ENCODE measurements at regions not wholly inside any gene's neighbourhood (a gene's known extent, or its start where the extent isn't known, plus 50 kb on each side); places are given as distances from the start of the nearest gene placed in this dataset.
"Not testable (repeated sequence)": the region's sequence is repeated elsewhere in the genome, so short reads cannot be mapped to it uniquely, and the experiment has no call there.

- Histone ChIP-seq H3K27me3 (replicated peaks; ENCODE audit: control insufficient read depth, insufficient read depth, low read length, poor library complexity, severe bottlenecking) (no peaks in the 10 kb centered on the region), H3K4me1 (ENCODE audit: control insufficient read depth, insufficient read depth, low read length, poor library complexity, severe bottlenecking) (no peaks in the 10 kb centered on the region), H3K36me3 (ENCODE audit: control insufficient read depth, insufficient read depth, low read length) (no peaks in the 10 kb centered on the region), H3K27ac (ENCODE audit: insufficient read depth, low read length, poor library complexity, severe bottlenecking) (no peak overlapping the region), H3K4me3 (ENCODE audit: insufficient read depth, low read depth, low read length, poor library complexity, severe bottlenecking) (no peak overlapping the region), H3K9me3 (ENCODE audit: control insufficient read depth, low read length) (no peaks in the 10 kb centered on the region)
- DNase-seq = no peak
Measured at GRCh38 chr7:113628948-113629847, 289.6 kb downstream of the PPP1R3A start.

GRCh38 chr7:113625494-113626102, 293.2 kb downstream of the PPP1R3A start:
- Histone ChIP-seq H3K4me1 (ENCODE audit: control insufficient read depth, insufficient read depth, low read length, poor library complexity, severe bottlenecking) (no peaks in the 10 kb centered on the region), H3K36me3 (ENCODE audit: control insufficient read depth, insufficient read depth, low read length) (no peaks in the 10 kb centered on the region), H3K4me3 (ENCODE audit: insufficient read depth, low read depth, low read length, poor library complexity, severe bottlenecking) (no peak overlapping the region), H3K27me3 (replicated peaks; ENCODE audit: control insufficient read depth, insufficient read depth, low read length, poor library complexity, severe bottlenecking) (no peaks in the 10 kb centered on the region), H3K27ac (ENCODE audit: insufficient read depth, low read length, poor library complexity, severe bottlenecking) (no peak overlapping the region), H3K9me3 (ENCODE audit: control insufficient read depth, low read length) (no peaks in the 10 kb centered on the region)
- DNase-seq = no peak

GRCh38 chr7:113622796-113623195, 296.0 kb downstream of the PPP1R3A start:
- Histone ChIP-seq H3K27ac (ENCODE audit: insufficient read depth, low read length, poor library complexity, severe bottlenecking) (no peak overlapping the region), H3K4me1 (ENCODE audit: control insufficient read depth, insufficient read depth, low read length, poor library complexity, severe bottlenecking) (no peaks in the 10 kb centered on the region), H3K36me3 (ENCODE audit: control insufficient read depth, insufficient read depth, low read length) (no peaks in the 10 kb centered on the region), H3K27me3 (replicated peaks; ENCODE audit: control insufficient read depth, insufficient read depth, low read length, poor library complexity, severe bottlenecking) (no peaks in the 10 kb centered on the region), H3K9me3 (ENCODE audit: control insufficient read depth, low read length) (no peaks in the 10 kb centered on the region), H3K4me3 (ENCODE audit: insufficient read depth, low read depth, low read length, poor library complexity, severe bottlenecking) (no peak overlapping the region)
- no peak for DNase-seq

GRCh38 chr7:113610572-113610971, 308.2 kb downstream of the PPP1R3A start:
- no peak for DNase-seq
- H3K4me3 ChIP-seq (ENCODE audit: insufficient read depth, low read depth, low read length, poor library complexity, severe bottlenecking) = no peak overlapping the region
- H3K27ac ChIP-seq (ENCODE audit: insufficient read depth, low read length, poor library complexity, severe bottlenecking) = no peak overlapping the region
- no peaks in the 10 kb centered on the region for H3K36me3 ChIP-seq (ENCODE audit: control insufficient read depth, insufficient read depth, low read length)
- H3K27me3 ChIP-seq (replicated peaks; ENCODE audit: control insufficient read depth, insufficient read depth, low read length, poor library complexity, severe bottlenecking) = no peaks in the 10 kb centered on the region
- H3K9me3 ChIP-seq (ENCODE audit: control insufficient read depth, low read length) = no peaks in the 10 kb centered on the region
- H3K4me1 ChIP-seq (ENCODE audit: control insufficient read depth, insufficient read depth, low read length, poor library complexity, severe bottlenecking) = no peaks in the 10 kb centered on the region

GRCh38 chr7:113608782-113609181, 310.0 kb downstream of the PPP1R3A start:
- no peaks in the 10 kb centered on the region for H3K36me3 ChIP-seq (ENCODE audit: control insufficient read depth, insufficient read depth, low read length)
- no peak for DNase-seq
- no peaks in the 10 kb centered on the region for H3K27me3 ChIP-seq (replicated peaks; ENCODE audit: control insufficient read depth, insufficient read depth, low read length, poor library complexity, severe bottlenecking)
- no peaks in the 10 kb centered on the region for H3K4me1 ChIP-seq (ENCODE audit: control insufficient read depth, insufficient read depth, low read length, poor library complexity, severe bottlenecking)
- H3K9me3 ChIP-seq (ENCODE audit: control insufficient read depth, low read length) = no peaks in the 10 kb centered on the region
- H3K27ac ChIP-seq (ENCODE audit: insufficient read depth, low read length, poor library complexity, severe bottlenecking) = no peak overlapping the region
- no peak overlapping the region for H3K4me3 ChIP-seq (ENCODE audit: insufficient read depth, low read depth, low read length, poor library complexity, severe bottlenecking)

GRCh38 chr7:113606325-113606724, 312.5 kb downstream of the PPP1R3A start:
- H3K4me3 ChIP-seq (ENCODE audit: insufficient read depth, low read depth, low read length, poor library complexity, severe bottlenecking) = no peak overlapping the region
- H3K4me1 ChIP-seq (ENCODE audit: control insufficient read depth, insufficient read depth, low read length, poor library complexity, severe bottlenecking) = no peaks in the 10 kb centered on the region
- DNase-seq = no peak
- H3K27ac ChIP-seq (ENCODE audit: insufficient read depth, low read length, poor library complexity, severe bottlenecking) = no peak overlapping the region
- H3K36me3 ChIP-seq (ENCODE audit: control insufficient read depth, insufficient read depth, low read length) = no peaks in the 10 kb centered on the region
- H3K27me3 ChIP-seq (replicated peaks; ENCODE audit: control insufficient read depth, insufficient read depth, low read length, poor library complexity, severe bottlenecking) = no peaks in the 10 kb centered on the region
- H3K9me3 ChIP-seq (ENCODE audit: control insufficient read depth, low read length) = no peaks in the 10 kb centered on the region

GRCh38 chr7:113600428-113600827, 318.4 kb downstream of the PPP1R3A start:
- not testable (repeated sequence) for H3K27me3 ChIP-seq (replicated peaks; ENCODE audit: control insufficient read depth, insufficient read depth, low read length, poor library complexity, severe bottlenecking); H3K4me1 ChIP-seq (ENCODE audit: control insufficient read depth, insufficient read depth, low read length, poor library complexity, severe bottlenecking); DNase-seq; H3K9me3 ChIP-seq (ENCODE audit: control insufficient read depth, low read length); H3K27ac ChIP-seq (ENCODE audit: insufficient read depth, low read length, poor library complexity, severe bottlenecking); H3K4me3 ChIP-seq (ENCODE audit: insufficient read depth, low read depth, low read length, poor library complexity, severe bottlenecking); H3K36me3 ChIP-seq (ENCODE audit: control insufficient read depth, insufficient read depth, low read length)

- not testable (repeated sequence) for H3K4me3 ChIP-seq (ENCODE audit: insufficient read depth, low read depth, low read length, poor library complexity, severe bottlenecking); H3K27ac ChIP-seq (ENCODE audit: insufficient read depth, low read length, poor library complexity, severe bottlenecking)
Measured at GRCh38 chr7:113593455-113593854, 325.4 kb downstream of the PPP1R3A start.

GRCh38 chr7:113592924-113593323, 325.9 kb downstream of the PPP1R3A start:
- H3K4me3 ChIP-seq (ENCODE audit: insufficient read depth, low read depth, low read length, poor library complexity, severe bottlenecking); H3K27ac ChIP-seq (ENCODE audit: insufficient read depth, low read length, poor library complexity, severe bottlenecking); H3K27me3 ChIP-seq (replicated peaks; ENCODE audit: control insufficient read depth, insufficient read depth, low read length, poor library complexity, severe bottlenecking); H3K9me3 ChIP-seq (ENCODE audit: control insufficient read depth, low read length); H3K36me3 ChIP-seq (ENCODE audit: control insufficient read depth, insufficient read depth, low read length); H3K4me1 ChIP-seq (ENCODE audit: control insufficient read depth, insufficient read depth, low read length, poor library complexity, severe bottlenecking); DNase-seq: not testable (repeated sequence)

More at GRCh38 chr7:113593455-113593854, 325.4 kb downstream of the PPP1R3A start:
- not testable (repeated sequence) for H3K4me1 ChIP-seq (ENCODE audit: control insufficient read depth, insufficient read depth, low read length, poor library complexity, severe bottlenecking); H3K36me3 ChIP-seq (ENCODE audit: control insufficient read depth, insufficient read depth, low read length); DNase-seq; H3K9me3 ChIP-seq (ENCODE audit: control insufficient read depth, low read length); H3K27me3 ChIP-seq (replicated peaks; ENCODE audit: control insufficient read depth, insufficient read depth, low read length, poor library complexity, severe bottlenecking)

- no peak for DNase-seq
- no peaks in the 10 kb centered on the region for H3K36me3 ChIP-seq (ENCODE audit: control insufficient read depth, insufficient read depth, low read length)
- no peaks in the 10 kb centered on the region for H3K27me3 ChIP-seq (replicated peaks; ENCODE audit: control insufficient read depth, insufficient read depth, low read length, poor library complexity, severe bottlenecking)
- no peaks in the 10 kb centered on the region for H3K9me3 ChIP-seq (ENCODE audit: control insufficient read depth, low read length)
- H3K4me3 ChIP-seq (ENCODE audit: insufficient read depth, low read depth, low read length, poor library complexity, severe bottlenecking) = no peak overlapping the region
- H3K27ac ChIP-seq (ENCODE audit: insufficient read depth, low read length, poor library complexity, severe bottlenecking) = no peak overlapping the region
- no peaks in the 10 kb centered on the region for H3K4me1 ChIP-seq (ENCODE audit: control insufficient read depth, insufficient read depth, low read length, poor library complexity, severe bottlenecking)
Measured at GRCh38 chr7:113582471-113582870, 336.3 kb downstream of the PPP1R3A start.

Data from effector memory CD4-positive, alpha-beta T cell (primary cell).